HG03095 (cell line): ENCODE measurements at regions not wholly inside any gene's neighbourhood (a gene's known extent, or its start where the extent isn't known, plus 50 kb on each side); places are given as distances from the start of the nearest gene placed in this dataset.

Experiments used
- ATAC-seq: cut with Tn5 transposase; IDR thresholded peaks from one replicate; pipeline ENCODE4 v1.9.1; 2021; ENCODE audit warnings: moderate library complexity; ENCODE audit not compliant: unreplicated experiment

- no peak for ATAC-seq
Observed at GRCh38 chr10:57884407-57884806, 383.3 kb downstream of the IPMK start.

GRCh38 chr10:57880446-57881227 lies 387.1 kb downstream of the IPMK start:
- ATAC-seq, result no peak

GRCh38 chr10:57874810-57875209 lies 392.9 kb downstream of the IPMK start:
- ATAC-seq, result no peak

- no peak for ATAC-seq
Observed at GRCh38 chr10:57867241-57867640, 400.5 kb downstream of the IPMK start.

GRCh38 chr10:57864765-57865680 lies 402.7 kb downstream of the IPMK start:
- no peak for ATAC-seq

GRCh38 chr10:57849691-57850357 lies 417.9 kb downstream of the IPMK start:
- ATAC-seq, result no peak

GRCh38 chr10:57846307-57847065 lies 421.2 kb downstream of the IPMK start:
- ATAC-seq, result no peak

GRCh38 chr10:57844387-57844998 lies 423.2 kb downstream of the IPMK start:
- no peak for ATAC-seq

- no peak for ATAC-seq
Observed at GRCh38 chr10:57830877-57831560, 436.7 kb downstream of the IPMK start.

- ATAC-seq, result no peak
Observed at GRCh38 chr10:57825015-57825414, 442.7 kb downstream of the IPMK start.

- ATAC-seq, result no peak
Observed at GRCh38 chr10:57823398-57823797, 444.3 kb downstream of the IPMK start.

GRCh38 chr10:57822965-57823364 lies 444.7 kb downstream of the IPMK start:
- no peak for ATAC-seq

GRCh38 chr10:57818522-57818921 lies 449.2 kb downstream of the IPMK start:
- no peak for ATAC-seq

GRCh38 chr10:57817741-57818140 lies 450.0 kb downstream of the IPMK start:
- ATAC-seq, result no peak

GRCh38 chr10:57815949-57816348 lies 451.7 kb downstream of the IPMK start:
- no peak for ATAC-seq

- ATAC-seq, result no peak
Observed at GRCh38 chr10:57809961-57810360, 457.7 kb downstream of the IPMK start.

GRCh38 chr10:57807906-57808305 lies 459.8 kb downstream of the IPMK start:
- no peak for ATAC-seq

- ATAC-seq, result no peak
Observed at GRCh38 chr10:57806675-57807074, 461.0 kb downstream of the IPMK start.

- no peak for ATAC-seq
Observed at GRCh38 chr10:57799625-57800024, 468.1 kb downstream of the IPMK start.

GRCh38 chr10:57798830-57799229 lies 468.9 kb downstream of the IPMK start:
- ATAC-seq, result no peak
